GM12874 (cell line): ENCODE measurements at regions not wholly inside any gene's neighbourhood (a gene's known extent, or its start where the extent isn't known, plus 50 kb on each side); places are given as distances from the start of the nearest gene placed in this dataset.

Experiments
- TF ChIP-seq, protein P1 (sequence below): IDR thresholded peaks from 2 replicates; pipeline ENCODE4 v1.5.1; 2011; ENCODE audit warnings: low read depth, mild to moderate bottlenecking, control low read depth, low read length, moderate library complexity; ENCODE audit not compliant: insufficient read depth

DNA sequence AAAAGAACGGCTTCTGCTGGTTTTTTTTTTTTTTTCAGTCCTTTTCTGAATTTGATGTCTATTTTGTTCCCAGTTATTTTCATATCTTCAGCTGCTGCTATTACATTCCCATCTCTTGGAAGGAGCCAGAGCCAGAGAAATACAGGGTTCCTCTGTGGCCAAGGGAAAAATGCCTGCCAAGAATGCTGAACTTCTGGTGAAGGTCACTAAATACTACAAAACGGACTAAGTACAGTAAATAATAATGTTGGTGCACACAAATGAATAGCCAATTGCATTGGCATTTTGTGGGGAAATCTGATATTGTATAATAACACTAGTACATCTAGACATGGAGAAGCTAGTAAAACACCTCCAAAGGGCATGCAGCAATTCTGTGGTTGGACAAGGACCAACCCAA, 56.3 kb upstream of the ZEB1 start:
- TF ChIP-seq, protein P1, sequence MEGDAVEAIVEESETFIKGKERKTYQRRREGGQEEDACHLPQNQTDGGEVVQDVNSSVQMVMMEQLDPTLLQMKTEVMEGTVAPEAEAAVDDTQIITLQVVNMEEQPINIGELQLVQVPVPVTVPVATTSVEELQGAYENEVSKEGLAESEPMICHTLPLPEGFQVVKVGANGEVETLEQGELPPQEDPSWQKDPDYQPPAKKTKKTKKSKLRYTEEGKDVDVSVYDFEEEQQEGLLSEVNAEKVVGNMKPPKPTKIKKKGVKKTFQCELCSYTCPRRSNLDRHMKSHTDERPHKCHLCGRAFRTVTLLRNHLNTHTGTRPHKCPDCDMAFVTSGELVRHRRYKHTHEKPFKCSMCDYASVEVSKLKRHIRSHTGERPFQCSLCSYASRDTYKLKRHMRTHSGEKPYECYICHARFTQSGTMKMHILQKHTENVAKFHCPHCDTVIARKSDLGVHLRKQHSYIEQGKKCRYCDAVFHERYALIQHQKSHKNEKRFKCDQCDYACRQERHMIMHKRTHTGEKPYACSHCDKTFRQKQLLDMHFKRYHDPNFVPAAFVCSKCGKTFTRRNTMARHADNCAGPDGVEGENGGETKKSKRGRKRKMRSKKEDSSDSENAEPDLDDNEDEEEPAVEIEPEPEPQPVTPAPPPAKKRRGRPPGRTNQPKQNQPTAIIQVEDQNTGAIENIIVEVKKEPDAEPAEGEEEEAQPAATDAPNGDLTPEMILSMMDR, result no peak

DNA sequence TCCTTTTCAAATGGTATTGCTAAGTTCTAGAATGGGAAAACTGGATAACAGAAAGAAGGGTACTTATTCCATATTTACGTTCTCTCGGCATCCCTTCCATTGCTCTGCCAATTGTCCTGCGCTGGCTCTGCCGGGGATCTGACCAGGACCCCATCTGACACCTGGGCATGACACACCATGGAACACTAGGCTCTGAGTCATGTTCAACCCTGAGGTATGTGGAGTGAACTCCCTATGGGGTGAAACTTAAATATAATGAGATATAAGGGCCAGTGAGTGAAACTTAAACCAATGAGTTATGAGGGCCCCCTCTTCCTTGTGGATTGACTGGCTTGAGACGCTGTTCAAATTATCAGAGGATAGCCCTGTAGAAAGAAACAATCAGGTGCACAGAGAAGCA, 55.1 kb upstream of the ZEB1 start:
- TF ChIP-seq, protein P1, result no peak

DNA sequence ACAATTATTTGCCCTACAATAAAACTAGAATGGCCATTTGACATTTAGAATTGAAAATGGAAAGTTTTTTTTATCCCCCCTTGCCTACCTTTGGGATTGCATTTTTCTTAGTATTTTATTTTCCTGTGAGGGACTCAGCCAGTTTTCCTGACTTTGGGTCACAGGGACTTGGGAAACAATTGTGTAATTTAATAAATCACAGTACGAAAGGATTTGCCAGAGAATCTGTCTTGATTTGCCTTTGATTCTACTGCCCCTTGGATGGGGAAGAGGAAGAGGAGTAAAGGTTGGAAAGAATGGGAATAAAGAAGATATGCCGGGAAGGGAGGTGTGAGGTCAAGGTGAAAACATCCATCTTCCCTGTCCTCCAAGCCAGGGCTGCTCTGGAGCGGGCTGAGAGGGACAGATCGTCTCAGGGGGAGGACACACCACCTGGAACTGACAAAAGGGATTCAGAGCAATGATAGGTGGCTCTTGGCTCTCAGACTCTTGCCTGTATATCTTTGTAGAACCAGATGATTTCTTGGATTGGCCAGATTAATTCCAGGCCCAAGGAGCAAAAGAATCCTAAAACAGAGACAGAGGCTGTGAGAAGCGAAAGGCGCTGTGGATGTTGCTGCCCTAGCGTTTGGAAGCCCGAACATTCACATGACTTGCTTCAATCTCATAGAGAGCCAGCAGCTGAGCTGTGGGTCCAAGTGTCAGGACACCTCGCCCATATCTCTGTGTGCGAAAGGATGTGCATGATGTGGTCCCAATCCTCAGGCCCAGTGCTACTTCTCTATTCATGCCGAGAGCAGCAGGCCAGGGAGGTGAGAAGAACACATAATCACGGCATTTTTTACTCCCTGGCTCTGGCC, 50.3 kb upstream of the ZEB1 start:
- TF ChIP-seq, protein P1, result no peak
